NT2/D1 (cell line): ENCODE measurements at regions not wholly inside any gene's neighbourhood (a gene's known extent, or its start where the extent isn't known, plus 50 kb on each side); places are given as distances from the start of the nearest gene placed in this dataset.

Experiments
- DNase-seq: peaks from one replicate; pipeline ENCODE4 v3.0.0-alpha.2; 2011; ENCODE audit warnings: low read depth, low spot score
- H3K27me3 ChIP-seq: 2 replicates; pipeline ENCODE4 v1.6.0; 2011; ENCODE audit warnings: mild to moderate bottlenecking; ENCODE audit not compliant: insufficient read length, insufficient read depth
- H3K36me3 ChIP-seq: 2 replicates; pipeline ENCODE4 v1.6.1; 2011; ENCODE audit warnings: mild to moderate bottlenecking, low read length, mixed read lengths; ENCODE audit not compliant: insufficient read depth, insufficient read length
- H3K4me1 ChIP-seq: 2 replicates; pipeline ENCODE4 v1.5.1; 2011; ENCODE audit not compliant: insufficient read depth, insufficient read length
- H3K4me3 ChIP-seq: 2 replicates; pipeline ENCODE4 v1.5.1; 2011; ENCODE audit warnings: low read depth; ENCODE audit not compliant: insufficient read length
- H3K9ac ChIP-seq: 2 replicates; pipeline ENCODE4 v1.6.0; 2011; ENCODE audit warnings: low read depth; ENCODE audit not compliant: insufficient read length
- H3K9me3 ChIP-seq: 2 replicates; pipeline ENCODE4 v1.5.1; 2011; ENCODE audit warnings: mild to moderate bottlenecking, low read length; ENCODE audit not compliant: insufficient read depth
- SUZ12 ChIP-seq: IDR thresholded peaks from 2 replicates; pipeline ENCODE4 v1.6.1; 2011; ENCODE audit not compliant: insufficient read length, insufficient read depth; ENCODE audit errors: extremely low read depth
- YY1 ChIP-seq: IDR thresholded peaks from 2 replicates; pipeline ENCODE4 v1.6.1; 2011; ENCODE audit not compliant: insufficient read length, insufficient read depth
- ZNF274 ChIP-seq: IDR thresholded peaks from 2 replicates; pipeline ENCODE4 v1.6.1; 2011; ENCODE audit warnings: mild to moderate bottlenecking, low read depth, low read length

GRCh38 chr15:69513986-69514385, 61.4 kb downstream of the RPLP1 start:
- no peak for TF ChIP-seq ZNF274
- TF ChIP-seq YY1 = no peak
- no peak for TF ChIP-seq SUZ12
- no peaks in the 10 kb centered on the region for H3K27me3 ChIP-seq
- H3K4me3 ChIP-seq = no peak overlapping the region
- DNase-seq = no peak
- no peaks in the 10 kb centered on the region for H3K4me1 ChIP-seq
- no peak overlapping the region for H3K9ac ChIP-seq
- H3K9me3 ChIP-seq = no peaks in the 10 kb centered on the region
- no peaks in the 10 kb centered on the region for H3K36me3 ChIP-seq

GRCh38 chr15:69515508-69515907, 62.9 kb downstream of the RPLP1 start:
- no peak overlapping the region for H3K9ac ChIP-seq

GRCh38 chr15:69515926-69516325, 63.3 kb downstream of the RPLP1 start:
- DNase-seq = no peak
- Histone ChIP-seq H3K4me1 (no peaks in the 10 kb centered on the region), H3K27me3 (no peaks in the 10 kb centered on the region), H3K9ac (no peak overlapping the region), H3K9me3 (no peaks in the 10 kb centered on the region), H3K36me3 (no peaks in the 10 kb centered on the region), H3K4me3 (no peak overlapping the region)
- TF ChIP-seq SUZ12 (no peak), YY1 (no peak), ZNF274 (no peak)

More at GRCh38 chr15:69515508-69515907, 62.9 kb downstream of the RPLP1 start:
- Histone ChIP-seq H3K9me3 (no peaks in the 10 kb centered on the region), H3K36me3 (no peaks in the 10 kb centered on the region), H3K27me3 (no peaks in the 10 kb centered on the region), H3K4me1 (no peaks in the 10 kb centered on the region), H3K4me3 (no peak overlapping the region)
- TF ChIP-seq SUZ12 (no peak), YY1 (no peak), ZNF274 (no peak)
- DNase-seq = no peak

GRCh38 chr15:69517052-69517451, 64.4 kb downstream of the RPLP1 start:
- no peaks in the 10 kb centered on the region for H3K36me3 ChIP-seq
- no peaks in the 10 kb centered on the region for H3K9me3 ChIP-seq
- no peak overlapping the region for H3K9ac ChIP-seq
- no peak for TF ChIP-seq SUZ12
- no peak for TF ChIP-seq ZNF274
- TF ChIP-seq YY1 = no peak
- H3K27me3 ChIP-seq = no peaks in the 10 kb centered on the region
- no peak overlapping the region for H3K4me3 ChIP-seq
- no peaks in the 10 kb centered on the region for H3K4me1 ChIP-seq
- no peak for DNase-seq

GRCh38 chr15:69518806-69519205, 66.2 kb downstream of the RPLP1 start:
- no peak for TF ChIP-seq SUZ12
- no peak for TF ChIP-seq ZNF274
- no peak for TF ChIP-seq YY1
- H3K36me3 ChIP-seq = no peaks in the 10 kb centered on the region
- H3K9me3 ChIP-seq = no peaks in the 10 kb centered on the region
- no peak overlapping the region for H3K4me3 ChIP-seq
- no peaks in the 10 kb centered on the region for H3K4me1 ChIP-seq
- H3K27me3 ChIP-seq = no peaks in the 10 kb centered on the region
- H3K9ac ChIP-seq = no peak overlapping the region
- no peak for DNase-seq

GRCh38 chr15:69520067-69520466, 67.4 kb downstream of the RPLP1 start:
- Histone ChIP-seq H3K4me3 (no peak overlapping the region), H3K27me3 (no peaks in the 10 kb centered on the region), H3K9me3 (no peaks in the 10 kb centered on the region), H3K4me1 (peaks cover 2% of the 10 kb centered on the region), H3K36me3 (no peaks in the 10 kb centered on the region), H3K9ac (no peak overlapping the region)
- TF ChIP-seq SUZ12 = no peak
- TF ChIP-seq YY1 = no peak
- no peak for TF ChIP-seq ZNF274
- no peak for DNase-seq

GRCh38 chr15:69522361-69522760, 69.7 kb downstream of the RPLP1 start:
- Histone ChIP-seq H3K4me1 (peaks cover 2% of the 10 kb centered on the region), H3K36me3 (no peaks in the 10 kb centered on the region), H3K27me3 (no peaks in the 10 kb centered on the region), H3K9ac (no peak overlapping the region), H3K4me3 (no peak overlapping the region), H3K9me3 (no peaks in the 10 kb centered on the region; the same call in 1 of the 2 replicates)
- TF ChIP-seq YY1 = no peak
- no peak for DNase-seq
